ENCODE measurements at regions not wholly inside any gene's neighbourhood (a gene's known extent, or its start where the extent isn't known, plus 50 kb on each side); places are given as distances from the start of the nearest gene placed in this dataset.

GRCh38 chr3:20692675-20693074, 506.7 kb upstream of the SGO1 start:
- WGBS, 2 experiments (ENCODE audit: extremely low coverage in 2 of 2, insufficient read length in 1 of 2): no CpG with 5 or more reads among the region's 2 CpGs

More at GRCh38 chr3:20692675-20693074, 506.7 kb upstream of the SGO1 start:
- H3K56ac ChIP-seq (ENCODE audit: extremely low read depth, insufficient read depth, low read length): no peak overlapping the region
- no peaks in the 10 kb centered on the region for H4K20me1 ChIP-seq (ENCODE audit: insufficient read depth, low read length)
- H4K8ac ChIP-seq (ENCODE audit: low read depth in 2 of 2, low read length in 2 of 2): no peak overlapping the region
- no peaks in the 10 kb centered on the region for H3K27me3 ChIP-seq (ENCODE audit: control insufficient read depth, insufficient read depth, low read length)
- dilution Hi-C loops (cut with HindIII; ENCODE audit: low sequenced_read_pairs, unreplicated experiment): no loop called here
- no peak overlapping the region for H3K18ac ChIP-seq (ENCODE audit: low read depth, low read length)
- H2AK5ac ChIP-seq (ENCODE audit: low read depth, low read length): no peak overlapping the region
- no peak overlapping the region for H2BK15ac ChIP-seq (ENCODE audit: low read depth, low read length)
- H2AK9ac ChIP-seq (replicated peaks; ENCODE audit: low read depth, low read length, poor library complexity): no peak overlapping the region
- H4K91ac ChIP-seq (ENCODE audit: insufficient read depth, low read depth, low read length): no peak overlapping the region
- no peaks in the 10 kb centered on the region for H3K9me1 ChIP-seq (ENCODE audit: insufficient read depth, low read length)
- no TSS peak for BruUV-seq (replicated peaks)
- no peak overlapping the region for H3K14ac ChIP-seq (replicated peaks; ENCODE audit: low read depth, low read length)
- no peaks in the 10 kb centered on the region for H3K36me3 ChIP-seq (ENCODE audit: control insufficient read depth, insufficient read depth, low read length)
- H2AFZ ChIP-seq (replicated peaks; ENCODE audit: low read length, poor library complexity): no peak overlapping the region
- H3K4me3 ChIP-seq (ENCODE audit: insufficient read depth, low read depth, low read length): no peak overlapping the region
- intact Hi-C loops (cut with micrococcal nuclease): no loop called here
- ChIA-PET CTCF (interaction anchor here (0.6 kb wide), 1 partner anchor 296 kb away, joined by 6 read pairs; no protein-coding TSS in a partner anchor), POLR2A (ENCODE audit: unreplicated experiment) (no interaction called here)
- no peak overlapping the region for H2BK120ac ChIP-seq (ENCODE audit: low read depth, low read length)
- ATAC-seq (ENCODE audit: low read depth) (no peak), DNase-seq (no peak)
- no peak overlapping the region for H3K4ac ChIP-seq (ENCODE audit: low read depth, low read length)
- no peak overlapping the region for H4K5ac ChIP-seq (ENCODE audit: low read depth, low read length)
- in situ Hi-C loops (cut with MboI; ENCODE audit: low sequenced_read_pairs): no loop called here
- H3K9me3 ChIP-seq (ENCODE audit: control insufficient read depth, insufficient read depth, low read length): no peaks in the 10 kb centered on the region
- H3K9ac ChIP-seq (ENCODE audit: low read depth, low read length): no peak overlapping the region
- H2BK20ac ChIP-seq (ENCODE audit: low read depth, low read length): no peak overlapping the region
- no peaks in the 10 kb centered on the region for H3K4me1 ChIP-seq (ENCODE audit: control insufficient read depth, insufficient read depth, low read length)
- H3K4me2 ChIP-seq (ENCODE audit: low read depth, low read length): no peak overlapping the region
- no peak overlapping the region for H3K23ac ChIP-seq (ENCODE audit: low read depth, low read length)
- no peak overlapping the region for H2BK5ac ChIP-seq (ENCODE audit: low read depth, low read length, poor library complexity, severe bottlenecking)
- no peak overlapping the region for H3K27ac ChIP-seq (ENCODE audit: insufficient read depth, low read length)
- no peaks in the 10 kb centered on the region for H3K79me1 ChIP-seq (ENCODE audit: low read depth in 1 of 2, low read length in 2 of 2)
- no peak for TF ChIP-seq ELK1 (IDR thresholded peaks at IDR 0.05; ENCODE audit: borderline replicate concordance, low read depth, low read length)
- TF ChIP-seq FOS (IDR thresholded peaks at IDR 0.05; ENCODE audit: low read depth, low read length): no peak
- no peak for TF ChIP-seq BHLHE40 (IDR thresholded peaks at IDR 0.05; ENCODE audit: low read depth, low read length)
- TF ChIP-seq POLR2A (IDR thresholded peaks at IDR 0.05; ENCODE audit: low read depth, low read length): no peak
- TF ChIP-seq SMC3 (IDR thresholded peaks at IDR 0.05; ENCODE audit: low read depth, low read length): no peak
